ENCODE measurements at regions not wholly inside any gene's neighbourhood (a gene's known extent, or its start where the extent isn't known, plus 50 kb on each side); places are given as distances from the start of the nearest gene placed in this dataset.

DNA sequence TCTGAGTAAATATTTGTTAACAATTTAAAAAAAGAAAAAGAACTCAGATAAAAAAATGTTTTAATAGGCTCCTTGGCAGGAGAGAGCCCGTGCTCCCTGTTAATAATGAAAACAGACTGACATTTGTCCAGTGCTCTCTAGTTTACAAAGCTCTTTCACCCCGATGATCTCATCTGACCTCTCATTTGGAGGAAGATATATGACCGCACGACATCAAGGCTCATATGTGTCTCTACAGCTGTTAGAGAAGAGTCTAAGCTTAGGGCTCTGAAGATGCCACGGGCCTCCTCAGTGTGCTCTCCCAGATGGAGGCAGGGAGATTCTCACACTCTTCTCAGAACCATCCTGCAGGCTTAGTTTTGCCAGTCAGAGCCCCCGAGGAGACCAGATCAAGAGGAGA, 280.8 kb upstream of the IRX5 start:
- peaks cover 21% of the 10 kb centered on the region for H3K27me3 Mint-ChIP-seq
- TF ChIP-seq, protein P1, sequence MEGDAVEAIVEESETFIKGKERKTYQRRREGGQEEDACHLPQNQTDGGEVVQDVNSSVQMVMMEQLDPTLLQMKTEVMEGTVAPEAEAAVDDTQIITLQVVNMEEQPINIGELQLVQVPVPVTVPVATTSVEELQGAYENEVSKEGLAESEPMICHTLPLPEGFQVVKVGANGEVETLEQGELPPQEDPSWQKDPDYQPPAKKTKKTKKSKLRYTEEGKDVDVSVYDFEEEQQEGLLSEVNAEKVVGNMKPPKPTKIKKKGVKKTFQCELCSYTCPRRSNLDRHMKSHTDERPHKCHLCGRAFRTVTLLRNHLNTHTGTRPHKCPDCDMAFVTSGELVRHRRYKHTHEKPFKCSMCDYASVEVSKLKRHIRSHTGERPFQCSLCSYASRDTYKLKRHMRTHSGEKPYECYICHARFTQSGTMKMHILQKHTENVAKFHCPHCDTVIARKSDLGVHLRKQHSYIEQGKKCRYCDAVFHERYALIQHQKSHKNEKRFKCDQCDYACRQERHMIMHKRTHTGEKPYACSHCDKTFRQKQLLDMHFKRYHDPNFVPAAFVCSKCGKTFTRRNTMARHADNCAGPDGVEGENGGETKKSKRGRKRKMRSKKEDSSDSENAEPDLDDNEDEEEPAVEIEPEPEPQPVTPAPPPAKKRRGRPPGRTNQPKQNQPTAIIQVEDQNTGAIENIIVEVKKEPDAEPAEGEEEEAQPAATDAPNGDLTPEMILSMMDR (IDR thresholded peaks at IDR 0.05) = no peak
- Histone ChIP-seq H3K36me3 (ENCODE audit: insufficient read depth, low read length) (no peaks in the 10 kb centered on the region), H3K4me1 (ENCODE audit: insufficient read depth, low read length) (no peaks in the 10 kb centered on the region), H3K4me3 (ENCODE audit: low read length) (no peak overlapping the region), H3K27me3 (ENCODE audit: control insufficient read depth in 1 of 2, insufficient read depth in 2 of 2, low read length in 2 of 2) (peaks cover 3 to 5% of the 10 kb centered on the region in 2 experiments), H3K27ac (ENCODE audit: low read depth in 1 of 2, low read length in 2 of 2) (no peak overlapping the region), H3K9me3 (ENCODE audit: control insufficient read depth in 1 of 2, insufficient read depth in 1 of 2, low read length in 2 of 2) (no peaks in the 10 kb centered on the region)
- no peak overlapping the region for H3K4me3 Mint-ChIP-seq
- no peaks in the 10 kb centered on the region for H3K4me1 Mint-ChIP-seq (ENCODE audit: low read depth)
- H3K27ac Mint-ChIP-seq = no peak overlapping the region
- ATAC-seq (ENCODE audit: poor library complexity) (no peak), DNase-seq (no peak)
- CTCF ChIA-PET = no interaction called here
- no peaks in the 10 kb centered on the region for H3K9me3 Mint-ChIP-seq
- POLR2A ChIA-PET = no interaction called here
- H3K36me3 Mint-ChIP-seq (ENCODE audit: low read depth) = no peaks in the 10 kb centered on the region
- intact Hi-C loops (cut with DNase I, micrococcal nuclease) = no loop called here

DNA sequence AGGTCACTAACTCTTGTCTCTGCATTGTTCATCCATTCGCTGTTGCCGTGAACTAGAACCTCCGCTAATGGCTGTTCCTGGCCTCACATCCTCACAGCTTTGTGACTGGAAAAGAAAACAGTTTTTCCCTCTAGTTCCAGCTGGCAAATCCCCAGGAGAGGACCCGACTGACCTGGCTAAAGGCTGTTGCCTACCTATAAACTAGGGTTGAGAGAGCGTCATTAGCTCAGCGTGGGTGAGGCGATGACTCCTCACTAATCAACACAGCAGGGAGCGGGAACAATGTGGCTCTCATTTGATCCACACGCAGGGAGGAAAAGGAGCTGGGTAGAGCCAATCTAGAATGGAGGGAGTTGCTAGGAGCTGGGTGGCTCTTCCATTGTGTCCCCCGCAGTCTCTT, 282.1 kb upstream of the IRX5 start:
- no peaks in the 10 kb centered on the region for H3K4me1 ChIP-seq (ENCODE audit: insufficient read depth, low read length)
- peaks cover 0 to 2% of the 10 kb centered on the region in 2 experiments for H3K27me3 ChIP-seq (ENCODE audit: control insufficient read depth in 1 of 2, insufficient read depth in 2 of 2, low read length in 2 of 2)
- no peaks in the 10 kb centered on the region for H3K9me3 ChIP-seq (ENCODE audit: control insufficient read depth in 1 of 2, insufficient read depth in 1 of 2, low read length in 2 of 2)
- no peaks in the 10 kb centered on the region for H3K4me1 Mint-ChIP-seq (ENCODE audit: low read depth)
- TF ChIP-seq, protein P1 (IDR thresholded peaks at IDR 0.05) = no peak
- intact Hi-C loops (cut with DNase I, micrococcal nuclease) = no loop called here
- H3K9me3 Mint-ChIP-seq = no peaks in the 10 kb centered on the region
- H3K4me3 ChIP-seq (ENCODE audit: low read length) = no peak overlapping the region
- H3K27ac Mint-ChIP-seq = no peak overlapping the region
- CTCF ChIA-PET = no interaction called here
- DNase-seq (no peak), ATAC-seq (ENCODE audit: poor library complexity) (no peak)
- no peaks in the 10 kb centered on the region for H3K36me3 Mint-ChIP-seq (ENCODE audit: low read depth)
- no peak overlapping the region for H3K4me3 Mint-ChIP-seq
- H3K27me3 Mint-ChIP-seq = peaks cover 8% of the 10 kb centered on the region
- no peaks in the 10 kb centered on the region for H3K36me3 ChIP-seq (ENCODE audit: insufficient read depth, low read length)
- POLR2A ChIA-PET = no interaction called here
- no peak overlapping the region for H3K27ac ChIP-seq (ENCODE audit: low read depth in 1 of 2, low read length in 2 of 2)

DNA sequence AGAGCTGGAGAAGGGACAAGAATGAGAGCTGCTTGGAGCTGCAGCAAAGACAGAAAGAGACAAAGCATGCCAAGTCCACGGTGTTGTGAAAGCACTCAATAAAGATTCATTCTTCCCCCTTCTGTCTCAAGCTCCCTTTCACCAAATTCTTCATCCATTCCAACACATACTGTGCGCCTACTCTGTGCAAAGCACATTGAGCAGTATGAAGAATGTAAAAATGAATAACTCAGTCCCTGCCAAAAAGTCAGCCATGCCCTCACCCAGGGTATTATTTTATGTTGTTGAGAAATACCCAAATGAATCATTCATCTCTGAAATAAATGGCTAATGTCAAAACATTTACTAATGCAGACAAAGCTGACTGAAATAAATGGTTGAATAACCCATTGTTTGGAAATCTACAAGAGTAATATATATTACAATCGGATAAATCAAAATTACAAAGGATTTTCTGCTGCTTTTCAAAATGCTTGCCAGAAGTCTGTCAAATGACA, 282.9 kb upstream of the IRX5 start:
- Mint-ChIP-seq H3K4me1 (ENCODE audit: low read depth) (no peaks in the 10 kb centered on the region), H3K9me3 (no peaks in the 10 kb centered on the region), H3K27me3 (peaks cover 6% of the 10 kb centered on the region), H3K27ac (no peak overlapping the region), H3K36me3 (ENCODE audit: low read depth) (no peaks in the 10 kb centered on the region), H3K4me3 (no peak overlapping the region)
- DNase-seq (no peak), ATAC-seq (ENCODE audit: poor library complexity) (no peak)
- ChIA-PET POLR2A (no interaction called here), CTCF (no interaction called here)
- Histone ChIP-seq H3K36me3 (ENCODE audit: insufficient read depth, low read length) (no peaks in the 10 kb centered on the region), H3K9me3 (ENCODE audit: control insufficient read depth in 1 of 2, insufficient read depth in 1 of 2, low read length in 2 of 2) (no peaks in the 10 kb centered on the region), H3K4me1 (ENCODE audit: insufficient read depth, low read length) (no peaks in the 10 kb centered on the region), H3K4me3 (ENCODE audit: low read length) (no peak overlapping the region), H3K27ac (ENCODE audit: low read depth in 1 of 2, low read length in 2 of 2) (no peak overlapping the region), H3K27me3 (ENCODE audit: control insufficient read depth in 1 of 2, insufficient read depth in 2 of 2, low read length in 2 of 2) (peaks cover 0 to 2% of the 10 kb centered on the region in 2 experiments)
- TF ChIP-seq, protein P1 (IDR thresholded peaks at IDR 0.05) = no peak
- intact Hi-C loops (cut with DNase I, micrococcal nuclease) = no loop called here

All from CD4-positive, alpha-beta T cell (primary cell).